Activated T-cell treated with anti-CD3 and anti-CD28 coated beads for 48 hours (primary cell): ENCODE measurements at regions not wholly inside any gene's neighbourhood (a gene's known extent, or its start where the extent isn't known, plus 50 kb on each side); places are given as distances from the start of the nearest gene placed in this dataset.
"Not testable (repeated sequence)": the region's sequence is repeated elsewhere in the genome, so short reads cannot be mapped to it uniquely, and the experiment has no call there.

Experiments
- DNase-seq: peaks from one replicate; pipeline ENCODE4 v3.0.0-alpha.2; 2020; ENCODE audit warnings: low read depth

GRCh38 chr7:17396692-17397091, 98.2 kb downstream of the AHR start:
- DNase-seq: no peak

- DNase-seq: no peak
These were observed 103.6 kb downstream of the AHR start for GRCh38 chr7:17401791-17402627.

- DNase-seq: no peak
These were observed 104.3 kb downstream of the AHR start for GRCh38 chr7:17402628-17403278.

- DNase-seq: no peak
These were observed 105.6 kb downstream of the AHR start for GRCh38 chr7:17404006-17404405.

GRCh38 chr7:17405786-17406185, 107.3 kb downstream of the AHR start:
- DNase-seq: no peak

- DNase-seq: no peak
These were observed 108.3 kb downstream of the AHR start for GRCh38 chr7:17406738-17407137.

- DNase-seq: no peak
These were observed 108.8 kb downstream of the AHR start for GRCh38 chr7:17407229-17407628.

GRCh38 chr7:17408245-17408903, 109.9 kb downstream of the AHR start:
- DNase-seq: no peak

GRCh38 chr7:17408904-17409290, 110.4 kb downstream of the AHR start:
- no peak for DNase-seq

GRCh38 chr7:17411922-17412321, 113.5 kb downstream of the AHR start:
- DNase-seq: no peak

GRCh38 chr7:17412883-17413282, 114.4 kb downstream of the AHR start:
- DNase-seq: no peak

GRCh38 chr7:17415955-17416354, 117.5 kb downstream of the AHR start:
- DNase-seq: no peak

- not testable (repeated sequence) for DNase-seq
These were observed 122.0 kb downstream of the AHR start for GRCh38 chr7:17420308-17421015.

GRCh38 chr7:17421941-17422340, 123.5 kb downstream of the AHR start:
- DNase-seq: no peak

- no peak for DNase-seq
These were observed 124.5 kb downstream of the AHR start for GRCh38 chr7:17422966-17423365.

- DNase-seq: no peak
These were observed 129.5 kb downstream of the AHR start for GRCh38 chr7:17427924-17428323.

- DNase-seq: no peak
These were observed 131.1 kb downstream of the AHR start for GRCh38 chr7:17429579-17429978.

- DNase-seq: no peak
These were observed 134.3 kb downstream of the AHR start for GRCh38 chr7:17432793-17433192.

- DNase-seq: no peak
These were observed 135.7 kb downstream of the AHR start for GRCh38 chr7:17434191-17434590.

- no peak for DNase-seq
These were observed 136.6 kb downstream of the AHR start for GRCh38 chr7:17434841-17435692.

- DNase-seq: no peak
These were observed 137.7 kb downstream of the AHR start for GRCh38 chr7:17436126-17436525.

GRCh38 chr7:17437586-17437985, 139.1 kb downstream of the AHR start:
- no peak for DNase-seq
